ENCODE measurements at regions not wholly inside any gene's neighbourhood (a gene's known extent, or its start where the extent isn't known, plus 50 kb on each side); places are given as distances from the start of the nearest gene placed in this dataset.

DNA sequence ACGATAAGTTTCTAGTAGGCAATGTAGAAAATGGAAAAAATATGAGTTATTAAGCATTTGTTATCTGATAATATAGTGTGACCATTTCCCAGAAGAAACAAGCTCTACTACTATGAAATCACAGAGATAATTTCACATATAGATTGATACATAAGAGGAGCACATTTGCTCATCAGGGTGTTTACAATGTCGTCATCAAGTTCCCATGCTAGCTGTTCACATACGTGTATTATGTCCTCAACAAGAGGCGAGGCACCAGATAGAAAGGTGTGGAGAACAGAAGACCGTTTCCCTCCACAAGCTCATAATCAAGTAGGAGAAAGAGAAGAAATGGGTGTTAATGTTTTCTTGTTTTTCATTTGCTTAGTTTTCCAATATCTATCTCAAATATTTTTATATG is 326.1 kb upstream of the ARID1B start:
- DNase-seq (ENCODE audit: low read depth, low spot score): no peak
- TF ChIP-seq, protein P1, sequence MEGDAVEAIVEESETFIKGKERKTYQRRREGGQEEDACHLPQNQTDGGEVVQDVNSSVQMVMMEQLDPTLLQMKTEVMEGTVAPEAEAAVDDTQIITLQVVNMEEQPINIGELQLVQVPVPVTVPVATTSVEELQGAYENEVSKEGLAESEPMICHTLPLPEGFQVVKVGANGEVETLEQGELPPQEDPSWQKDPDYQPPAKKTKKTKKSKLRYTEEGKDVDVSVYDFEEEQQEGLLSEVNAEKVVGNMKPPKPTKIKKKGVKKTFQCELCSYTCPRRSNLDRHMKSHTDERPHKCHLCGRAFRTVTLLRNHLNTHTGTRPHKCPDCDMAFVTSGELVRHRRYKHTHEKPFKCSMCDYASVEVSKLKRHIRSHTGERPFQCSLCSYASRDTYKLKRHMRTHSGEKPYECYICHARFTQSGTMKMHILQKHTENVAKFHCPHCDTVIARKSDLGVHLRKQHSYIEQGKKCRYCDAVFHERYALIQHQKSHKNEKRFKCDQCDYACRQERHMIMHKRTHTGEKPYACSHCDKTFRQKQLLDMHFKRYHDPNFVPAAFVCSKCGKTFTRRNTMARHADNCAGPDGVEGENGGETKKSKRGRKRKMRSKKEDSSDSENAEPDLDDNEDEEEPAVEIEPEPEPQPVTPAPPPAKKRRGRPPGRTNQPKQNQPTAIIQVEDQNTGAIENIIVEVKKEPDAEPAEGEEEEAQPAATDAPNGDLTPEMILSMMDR (IDR thresholded peaks at IDR 0.05; ENCODE audit: insufficient read depth, low read length, missing control alignments): no peak
- no peak overlapping the region for H3K4me3 ChIP-seq (ENCODE audit: low read depth, low read length)
- ChIA-PET CTCF (no interaction called here), POLR2A (no interaction called here)

DNA sequence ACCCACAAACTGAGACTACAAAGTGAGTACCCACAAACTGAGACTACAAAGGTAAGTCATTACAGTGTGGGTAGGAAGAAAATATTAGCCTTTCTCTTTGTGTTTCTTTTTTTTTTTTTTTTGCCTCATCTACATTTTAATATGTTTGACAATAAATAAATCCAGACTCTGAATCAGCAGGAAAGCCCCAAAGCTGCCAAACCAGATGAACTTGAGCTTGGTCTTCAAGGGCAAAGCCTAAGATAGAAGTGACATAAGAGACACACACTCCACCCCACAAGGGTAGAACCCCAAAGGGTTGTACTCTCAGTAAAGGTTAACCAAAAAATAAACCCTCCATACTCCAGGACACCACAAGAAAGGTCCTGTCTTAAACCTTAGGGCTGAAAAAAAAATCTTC is 326.8 kb upstream of the ARID1B start:
- DNase-seq (ENCODE audit: low read depth, low spot score): no peak
- no peak overlapping the region for H3K4me3 ChIP-seq (ENCODE audit: low read depth, low read length)
- POLR2A ChIA-PET: no interaction called here
- TF ChIP-seq, protein P1 (IDR thresholded peaks at IDR 0.05; ENCODE audit: insufficient read depth, low read length, missing control alignments): no peak
- CTCF ChIA-PET: no interaction called here

DNA sequence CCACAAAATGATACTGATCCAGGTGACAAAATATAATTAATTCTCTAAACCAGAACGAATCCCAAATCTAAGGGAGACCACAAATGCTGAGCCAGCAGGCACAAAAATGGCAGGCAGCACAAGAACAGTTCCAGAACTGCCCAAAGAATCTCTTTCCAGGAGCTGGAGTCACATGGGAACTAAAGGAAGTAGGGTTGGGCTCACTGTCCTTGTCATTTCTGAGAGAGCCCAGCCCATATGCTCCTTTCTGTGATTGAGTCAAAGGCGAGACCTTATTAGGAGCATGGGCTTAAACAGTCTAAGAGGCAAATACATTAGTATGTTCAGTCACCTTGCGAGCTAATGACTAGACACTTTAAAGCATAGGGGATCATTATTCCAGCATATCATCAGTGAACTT is 327.6 kb upstream of the ARID1B start:
- DNase-seq (ENCODE audit: low read depth, low spot score): no peak

DNA sequence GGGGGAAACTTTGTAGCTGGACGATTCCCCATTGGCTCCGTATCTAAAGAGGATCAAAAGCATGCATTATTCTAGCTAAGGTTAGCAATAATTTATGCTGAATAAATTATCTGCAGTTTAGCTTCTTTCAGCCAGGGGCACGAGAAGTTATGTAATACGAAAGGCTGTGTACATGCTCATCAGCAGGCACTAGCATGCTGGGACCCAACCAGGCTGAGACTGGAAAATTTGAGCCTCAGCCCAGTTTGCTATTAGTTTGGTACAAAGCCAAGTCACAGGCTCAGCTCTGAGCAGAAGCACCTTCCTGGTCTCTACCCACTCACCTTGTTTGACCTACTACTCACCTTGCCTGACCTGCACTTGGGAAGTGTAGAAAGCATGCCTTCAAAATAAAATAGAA is 328.1 kb upstream of the ARID1B start:
- DNase-seq (ENCODE audit: low read depth, low spot score): no peak
- POLR2A ChIA-PET: no interaction called here
- H3K4me3 ChIP-seq (ENCODE audit: low read depth, low read length): no peak overlapping the region
- CTCF ChIA-PET: interaction anchor here (0.7 kb wide), 1 partner anchor 10 kb away, joined by 3 read pairs; no protein-coding TSS in a partner anchor
- TF ChIP-seq, protein P1 (IDR thresholded peaks at IDR 0.05; ENCODE audit: insufficient read depth, low read length, missing control alignments): no peak

More for the DNA sequence above, 327.6 kb upstream of the ARID1B start:
- no peak overlapping the region for H3K4me3 ChIP-seq (ENCODE audit: low read depth, low read length)
- TF ChIP-seq, protein P1 (IDR thresholded peaks at IDR 0.05; ENCODE audit: insufficient read depth, low read length, missing control alignments): no peak
- ChIA-PET CTCF (no interaction called here), POLR2A (no interaction called here)

DNA sequence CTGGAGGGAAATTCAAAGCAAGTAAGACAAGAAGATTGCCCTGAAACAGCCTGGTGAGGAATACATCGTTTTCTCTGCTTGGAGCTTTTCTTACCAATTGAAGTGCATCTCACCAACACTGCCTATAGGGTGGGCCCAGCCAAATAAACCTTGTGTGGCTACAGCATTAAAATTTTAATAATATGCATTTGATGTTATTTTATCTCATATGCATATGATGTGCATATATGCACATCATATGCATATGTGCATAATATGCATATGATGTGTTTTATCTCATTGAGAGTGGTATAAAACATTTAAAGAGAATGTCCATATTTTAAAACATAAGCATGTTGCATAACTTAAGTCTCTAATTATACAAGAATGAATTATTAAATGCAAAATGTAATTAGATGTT is 328.6 kb upstream of the ARID1B start:
- TF ChIP-seq, protein P1 (IDR thresholded peaks at IDR 0.05; ENCODE audit: insufficient read depth, low read length, missing control alignments): no peak
- no peak for DNase-seq (ENCODE audit: low read depth, low spot score)
- CTCF ChIA-PET: interaction anchor here (0.7 kb wide), 1 partner anchor 10 kb away, joined by 3 read pairs; no protein-coding TSS in a partner anchor
- no peak overlapping the region for H3K4me3 ChIP-seq (ENCODE audit: low read depth, low read length)
- POLR2A ChIA-PET: no interaction called here

DNA sequence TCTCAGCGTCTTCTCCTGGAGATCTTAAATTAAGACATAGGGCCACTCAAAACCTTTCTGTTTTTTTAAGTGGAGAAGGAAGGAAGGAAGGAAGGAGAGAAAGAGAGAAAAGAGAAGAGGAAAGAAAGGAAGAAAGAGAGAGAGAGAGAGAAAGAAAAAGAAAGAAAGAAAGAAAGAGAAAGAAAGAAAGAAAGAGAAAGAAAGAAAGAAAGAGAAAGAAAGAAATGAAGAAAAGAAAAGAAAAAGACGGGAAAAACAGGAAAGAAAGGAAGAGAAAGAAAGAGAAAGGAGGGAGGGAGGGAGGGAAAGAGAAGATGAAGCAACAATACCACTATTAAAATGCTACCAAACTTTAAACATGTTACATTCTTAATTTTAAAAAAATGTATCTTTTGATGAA is 336.5 kb upstream of the ARID1B start:
- ChIA-PET CTCF (no interaction called here), POLR2A (no interaction called here)
- TF ChIP-seq, protein P1 (IDR thresholded peaks at IDR 0.05; ENCODE audit: insufficient read depth, low read length, missing control alignments): no peak

More for the DNA sequence above, 336.5 kb upstream of the ARID1B start:
- DNase-seq (ENCODE audit: low read depth, low spot score): no peak
- H3K4me3 ChIP-seq (ENCODE audit: low read depth, low read length): no peak overlapping the region
